ENCODE measurements at regions not wholly inside any gene's neighbourhood (a gene's known extent, or its start where the extent isn't known, plus 50 kb on each side); places are given as distances from the start of the nearest gene placed in this dataset.
A peak's percentile ranks its signal among the peaks of the same experiment; 100 is the strongest.

- no peak for DNase-seq (ENCODE audit: low read depth in 2 of 2)
These were observed 437.3 kb downstream of the BRINP1 start for GRCh38 chr9:118931941-118932340.

DNA sequence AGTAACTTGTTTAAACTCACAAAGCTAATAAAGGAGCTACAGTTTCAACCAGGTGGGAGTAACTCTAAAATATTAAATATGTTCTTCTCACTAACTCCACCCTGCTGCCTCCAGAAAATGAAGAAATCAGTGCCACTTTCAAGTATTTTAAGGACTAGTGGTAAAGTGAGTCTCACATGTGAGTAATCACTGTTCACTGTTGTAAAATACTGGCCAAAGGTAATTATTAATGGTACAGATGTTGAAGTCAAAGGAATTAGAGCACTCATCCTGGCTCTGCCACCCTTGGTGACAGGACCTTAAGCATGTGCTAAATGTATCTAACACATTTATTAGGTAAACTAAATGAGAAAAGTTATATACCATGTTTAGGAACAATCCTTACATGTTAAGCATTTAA lies 430.7 kb downstream of the BRINP1 start:
- no peak for DNase-seq (ENCODE audit: low read depth in 2 of 2)

DNA sequence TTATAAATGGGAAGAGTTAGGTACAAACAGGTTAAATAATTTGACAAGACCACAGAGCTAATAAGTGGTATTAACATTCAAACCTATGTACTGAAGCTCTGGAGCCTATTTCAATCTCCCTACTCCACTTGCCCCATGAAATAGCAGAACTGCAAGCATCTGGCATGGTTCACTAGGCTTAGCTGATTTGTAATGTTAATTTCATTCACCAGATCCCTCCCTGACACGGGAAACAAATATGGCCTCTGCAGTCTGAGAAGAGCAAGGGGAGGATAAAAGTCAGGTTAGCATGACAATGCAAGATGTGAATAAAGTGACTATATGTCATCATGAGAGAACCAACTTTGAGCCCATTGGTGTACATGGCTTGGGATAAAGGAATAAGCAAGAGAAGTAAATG lies 428.8 kb downstream of the BRINP1 start:
- DNase-seq (ENCODE audit: low read depth in 2 of 2): no peak

- no peak for DNase-seq (ENCODE audit: low read depth in 2 of 2)
These were observed 422.6 kb downstream of the BRINP1 start for GRCh38 chr9:118946669-118947068.

- DNase-seq (ENCODE audit: low read depth in 2 of 2): no peak
These were observed 414.4 kb downstream of the BRINP1 start for GRCh38 chr9:118954857-118955256.

GRCh38 chr9:118957585-118957984 lies 411.6 kb downstream of the BRINP1 start:
- DNase-seq (ENCODE audit: low read depth in 2 of 2): no peak

DNA sequence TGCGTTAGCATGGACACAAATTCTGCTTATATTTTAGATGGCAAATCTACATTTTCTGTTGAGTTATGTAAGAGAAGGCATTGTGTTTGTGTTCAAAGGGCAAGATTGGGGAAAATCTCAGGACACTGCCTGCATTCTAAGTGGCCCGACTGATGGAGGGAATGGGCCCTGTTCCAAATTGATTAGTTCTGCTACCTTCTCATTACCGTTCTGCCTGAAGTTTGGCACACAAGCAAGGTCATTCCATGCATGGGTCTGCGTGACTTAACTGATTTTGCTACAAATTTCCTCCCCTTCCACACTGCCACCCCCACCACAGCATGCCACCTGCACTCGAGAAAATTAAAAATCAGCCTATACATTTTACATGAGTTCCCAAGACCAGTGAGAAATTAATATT lies 409.9 kb downstream of the BRINP1 start:
- DNase-seq (ENCODE audit: low read depth in 2 of 2): no peak

GRCh38 chr9:118961857-118962256 lies 407.4 kb downstream of the BRINP1 start:
- DNase-seq (ENCODE audit: low read depth in 2 of 2): peak; percentile 82 to 84

- peak; percentile 27 to 29 for DNase-seq (ENCODE audit: low read depth in 2 of 2)
These were observed 406.8 kb downstream of the BRINP1 start for GRCh38 chr9:118962426-118962825.

GRCh38 chr9:118963674-118964073 lies 405.6 kb downstream of the BRINP1 start:
- DNase-seq (ENCODE audit: low read depth in 2 of 2): no peak

DNA sequence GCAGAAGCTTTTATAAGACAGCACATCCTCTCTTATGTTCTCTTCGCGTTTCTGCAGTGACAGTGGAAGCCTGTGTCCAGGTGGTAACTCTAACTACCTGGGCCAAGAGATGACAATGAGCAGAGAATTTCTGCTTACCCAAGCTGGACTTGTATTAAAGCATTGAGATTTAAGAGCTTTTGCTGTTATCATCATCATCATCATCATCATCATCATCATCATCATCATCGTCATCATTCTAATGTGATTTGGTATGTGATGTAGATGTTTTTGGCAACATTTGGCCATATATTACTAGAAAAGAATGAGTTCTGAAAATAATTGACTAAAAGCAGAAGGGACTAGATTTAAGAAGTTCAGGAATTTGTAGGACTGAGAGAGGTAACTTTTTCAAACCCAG lies 401.3 kb downstream of the BRINP1 start:
- DNase-seq (ENCODE audit: low read depth in 2 of 2): no peak

DNA sequence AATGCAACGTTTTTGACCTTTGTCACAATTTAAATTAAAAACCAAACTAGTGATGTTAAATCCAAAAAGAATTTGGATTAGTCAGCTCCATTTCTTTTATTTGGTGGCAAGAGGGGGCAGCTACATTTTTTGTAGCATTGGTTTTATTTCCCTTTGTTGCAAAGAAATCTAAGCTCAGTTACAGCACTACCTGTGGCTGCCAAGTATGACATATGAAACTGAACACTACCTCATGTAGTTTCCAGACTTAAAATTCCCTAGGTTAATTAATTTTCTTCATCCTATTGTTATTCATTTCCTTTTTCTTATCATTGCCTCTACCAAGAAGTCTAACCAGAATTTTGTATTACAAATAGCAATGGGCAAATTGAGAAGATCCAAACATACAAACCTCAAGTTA lies 393.5 kb downstream of the BRINP1 start:
- no peak for DNase-seq (ENCODE audit: low read depth in 2 of 2)

GRCh38 chr9:118976160-118976559 lies 393.1 kb downstream of the BRINP1 start:
- no peak for DNase-seq (ENCODE audit: low read depth in 2 of 2)

DNA sequence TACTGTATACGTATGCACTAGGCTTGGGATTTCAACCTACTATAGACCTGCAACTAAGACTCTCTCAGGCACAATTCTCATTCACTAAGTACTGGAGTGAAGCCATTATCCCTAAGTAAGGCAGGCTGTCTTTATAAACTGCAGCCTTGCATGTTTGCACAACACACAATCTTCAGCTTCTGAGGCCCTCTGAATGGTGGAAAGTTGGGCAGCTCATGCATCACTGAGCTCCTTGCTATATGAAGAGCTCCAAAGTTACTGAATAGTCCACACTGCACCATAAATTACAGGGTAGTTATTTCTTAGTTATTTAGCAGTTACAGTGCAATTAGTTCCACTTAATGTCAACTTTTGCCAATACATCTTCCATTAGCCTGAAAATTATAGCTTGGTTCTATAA lies 384.6 kb downstream of the BRINP1 start:
- DNase-seq (ENCODE audit: low read depth in 2 of 2): no peak

- peak in 1 of 2 experiments; percentile 21 for DNase-seq (ENCODE audit: low read depth in 2 of 2)
These were observed 383.4 kb downstream of the BRINP1 start for GRCh38 chr9:118985851-118986250.

- no peak for DNase-seq (ENCODE audit: low read depth in 2 of 2)
These were observed 382.1 kb downstream of the BRINP1 start for GRCh38 chr9:118987167-118987566.

- no peak for DNase-seq (ENCODE audit: low read depth in 2 of 2)
These were observed 378.3 kb downstream of the BRINP1 start for GRCh38 chr9:118990949-118991348.

DNA sequence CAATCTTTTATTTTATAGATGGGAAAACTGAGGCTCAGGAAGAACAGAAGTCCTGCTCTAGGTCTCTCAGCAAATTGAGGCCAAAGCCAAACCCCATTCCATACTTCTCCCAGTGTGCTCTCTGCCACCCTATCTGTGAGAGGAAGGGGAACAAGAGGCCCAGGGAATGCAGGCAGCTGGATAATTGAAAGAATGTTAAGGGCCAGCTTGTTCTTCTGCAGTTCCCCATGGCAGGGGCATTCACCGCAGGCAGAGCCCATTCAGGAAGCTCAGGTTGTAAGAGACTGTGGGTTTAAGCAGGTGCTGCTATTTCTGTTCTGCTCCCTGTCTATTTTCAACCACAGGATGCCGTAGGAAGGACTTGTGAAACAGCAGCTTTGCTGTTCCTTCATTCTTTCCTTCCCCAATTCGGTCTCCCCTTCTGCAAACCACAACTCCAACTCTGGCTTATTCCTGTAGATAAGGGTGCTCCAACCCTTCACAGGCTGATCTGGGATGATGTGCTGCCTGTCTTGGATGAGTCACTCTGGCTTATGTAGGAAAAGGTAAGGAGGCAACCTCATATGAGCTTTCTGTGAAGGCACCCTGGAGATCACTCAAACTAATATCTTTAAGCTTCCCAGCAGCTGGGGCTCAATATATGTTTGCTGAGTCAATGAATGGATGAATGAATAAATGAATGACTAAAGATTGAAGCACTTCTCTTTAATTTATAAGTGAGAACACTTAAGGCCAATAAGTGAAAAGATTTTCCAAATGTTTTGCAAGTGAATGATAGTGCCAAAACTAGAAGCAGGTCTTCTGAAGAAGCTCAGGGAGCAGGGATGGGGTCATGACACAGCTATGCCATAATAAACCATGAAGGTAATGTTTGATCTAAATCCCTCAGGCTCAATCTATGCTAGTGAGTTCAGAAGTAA lies 377.6 kb downstream of the BRINP1 start:
- no peak for DNase-seq (ENCODE audit: low read depth in 2 of 2)

DNA sequence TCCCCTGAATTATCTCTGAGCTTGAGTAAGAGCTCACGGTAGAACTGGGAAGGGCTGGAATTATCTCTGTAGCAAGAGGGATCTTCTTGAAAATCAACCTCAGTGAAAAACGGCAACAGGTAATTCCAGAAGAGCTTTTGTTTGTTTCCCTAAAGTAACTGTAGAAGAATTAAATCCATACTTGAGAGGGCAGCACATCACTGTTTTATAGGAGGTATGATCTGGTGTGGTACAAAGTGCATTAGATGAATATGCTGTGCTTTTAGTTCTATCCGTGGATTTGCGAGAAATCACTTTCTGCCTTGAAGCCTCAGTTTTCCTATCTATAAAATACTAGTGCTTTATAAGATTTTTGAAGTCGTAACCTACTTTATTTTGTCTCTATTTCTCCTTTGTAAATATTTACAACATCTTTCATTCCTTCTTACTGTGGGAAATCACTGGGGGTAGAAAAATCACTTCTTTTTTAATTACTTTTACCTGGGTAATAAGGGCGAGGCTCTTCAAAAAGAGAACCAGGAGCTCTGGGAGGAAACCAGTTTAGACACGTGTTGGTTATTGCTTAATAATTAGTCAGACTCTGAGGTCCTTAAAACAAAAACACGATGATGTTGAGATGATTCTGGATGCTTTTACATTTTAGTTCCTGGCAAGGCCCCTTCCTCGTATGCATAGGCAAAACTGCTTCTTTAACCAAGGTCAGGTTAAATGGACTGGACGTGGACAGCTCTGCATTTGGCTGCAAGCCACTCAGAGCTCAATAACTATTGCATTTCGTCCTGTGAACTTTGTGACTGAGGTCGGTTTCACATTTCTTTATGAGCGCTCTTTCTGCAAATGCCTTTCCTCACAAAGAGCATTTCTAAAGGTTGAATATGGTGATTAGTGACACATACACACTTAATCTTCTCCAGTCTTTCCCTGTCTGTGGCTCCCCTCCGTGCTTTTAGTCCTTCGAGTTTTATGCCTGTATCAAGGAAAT lies 376.1 kb downstream of the BRINP1 start:
- DNase-seq (ENCODE audit: low read depth in 2 of 2): no peak

DNA sequence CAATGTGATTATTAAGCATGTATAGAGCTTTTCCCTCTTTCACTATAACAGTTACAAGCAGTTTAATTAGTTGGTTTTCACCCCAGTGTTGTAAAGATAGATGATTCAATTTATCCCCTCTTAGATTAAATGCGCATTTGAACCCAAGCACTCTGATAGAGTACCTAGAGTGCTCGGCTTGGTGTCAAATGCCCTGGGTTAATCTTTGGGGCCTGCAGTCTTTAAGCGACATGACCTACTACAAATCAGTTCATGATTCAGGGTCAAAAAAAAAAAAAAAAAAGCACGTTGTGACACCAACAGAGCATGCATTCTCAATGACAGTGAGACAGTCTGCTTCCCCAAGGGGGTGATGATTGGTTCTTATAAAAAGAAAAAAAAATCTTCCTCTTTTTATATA lies 375.3 kb downstream of the BRINP1 start:
- no peak for DNase-seq (ENCODE audit: low read depth in 2 of 2)

DNA sequence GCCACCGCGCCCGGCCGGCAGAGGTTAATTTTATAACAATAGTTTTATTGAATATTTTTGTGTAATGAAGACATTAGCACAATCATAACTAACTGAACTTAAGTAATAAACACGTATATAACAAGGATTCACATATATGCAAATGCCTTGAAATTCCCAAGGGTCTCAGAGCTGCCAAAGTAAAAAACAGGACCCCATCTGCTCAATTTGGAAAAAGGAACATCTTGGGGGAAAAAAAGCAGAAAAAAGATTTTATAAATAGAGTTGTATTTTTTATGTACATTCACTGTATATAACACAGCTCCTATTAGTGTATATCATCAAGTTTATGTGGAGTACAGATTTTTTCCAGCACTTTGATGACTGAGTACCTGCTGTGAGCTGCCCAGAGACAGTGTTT lies 366.7 kb downstream of the BRINP1 start:
- DNase-seq (ENCODE audit: low read depth in 2 of 2): no peak

DNA sequence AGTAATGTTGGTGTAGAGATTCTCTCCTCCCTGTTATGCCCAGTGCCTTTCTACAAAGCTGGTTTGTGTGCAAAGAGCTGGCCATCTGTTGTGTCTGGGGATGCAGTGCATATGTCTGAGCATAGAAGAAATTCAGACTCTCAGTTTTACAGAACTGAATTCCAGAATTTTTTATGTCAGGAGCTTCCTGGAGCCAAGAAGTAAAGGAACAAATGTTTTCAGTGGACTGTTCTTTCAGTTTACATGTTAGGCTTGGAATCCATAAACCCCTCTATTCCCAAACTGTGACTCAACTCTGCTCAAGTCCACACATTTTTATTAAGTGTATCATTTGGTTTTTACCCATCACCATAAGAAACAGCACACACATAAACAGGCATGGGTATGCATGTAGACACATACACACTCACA lies 366.0 kb downstream of the BRINP1 start:
- peak; percentile 67 to 70 for DNase-seq (ENCODE audit: low read depth in 2 of 2)
